ENCODE measurements at regions not wholly inside any gene's neighbourhood (a gene's known extent, or its start where the extent isn't known, plus 50 kb on each side); places are given as distances from the start of the nearest gene placed in this dataset.

GRCh38 chr2:193583638-193584400, 1389.1 kb upstream of the TMEFF2 start:
- H3K27me3 Mint-ChIP-seq = no peaks in the 10 kb centered on the region
- ATAC-seq (ENCODE audit: low read depth) (no peak), DNase-seq (no peak)
- no peaks in the 10 kb centered on the region for H3K9me3 Mint-ChIP-seq (ENCODE audit: insufficient read depth)
- no peak overlapping the region for H3K27ac Mint-ChIP-seq
- Histone ChIP-seq H3K4me1 (ENCODE audit: control insufficient read depth in 2 of 2, insufficient read depth in 2 of 2, low read length in 2 of 2) (peaks cover 4% of the 10 kb centered on the region in 2 donors), H3K27ac (ENCODE audit: low read length in 2 of 2) (no peak overlapping the region), H2AFZ (ENCODE audit: insufficient read depth, low read depth, low read length, poor library complexity, severe bottlenecking) (no peak overlapping the region), H3K9ac (ENCODE audit: low read length) (no peak overlapping the region), H3K9me3 (ENCODE audit: control extremely low read depth in 1 of 3, control insufficient read depth in 2 of 3, insufficient read depth in 1 of 3, low read length in 2 of 3) (no peaks in the 10 kb centered on the region), H3K36me3 (replicated peaks in 1 of 2; ENCODE audit: control extremely low read depth in 1 of 2, control insufficient read depth in 1 of 2, extremely low read depth in 1 of 2, insufficient read depth in 2 of 2, low read length in 1 of 2) (no peaks in the 10 kb centered on the region), H4K20me1 (ENCODE audit: control insufficient read depth, insufficient read depth, low read length, poor library complexity, severe bottlenecking) (no peaks in the 10 kb centered on the region), H3K4me2 (replicated peaks; ENCODE audit: low read depth, low read length, poor library complexity, severe bottlenecking) (no peak overlapping the region), H3K79me2 (ENCODE audit: control insufficient read depth, insufficient read depth, low read length) (no peaks in the 10 kb centered on the region), H3K4me3 (ENCODE audit: control extremely low read depth in 1 of 5, extremely low read depth in 1 of 5, insufficient read depth in 1 of 5, low read depth in 2 of 5, low read length in 4 of 5) (no peak overlapping the region), H3K27me3 (replicated peaks in 1 of 4; ENCODE audit: control extremely low read depth in 1 of 4, control insufficient read depth in 3 of 4, insufficient read depth in 4 of 4, low read length in 3 of 4) (no peaks in the 10 kb centered on the region)
- ChIA-PET POLR2A (no interaction called here), CTCF (no interaction called here)
- H3K4me3 Mint-ChIP-seq = no peak overlapping the region
- intact Hi-C loops (cut with micrococcal nuclease) = no loop called here
- 83% methylated on average over 8 of the region's 9 CpGs for WGBS (ENCODE audit: insufficient coverage)
- no peak for TF ChIP-seq EZH2 (IDR thresholded peaks at IDR 0.05; ENCODE audit: borderline replicate concordance, insufficient read depth, low read depth, low read length, poor library complexity, severe bottlenecking)
- TF ChIP-seq, protein P1, sequence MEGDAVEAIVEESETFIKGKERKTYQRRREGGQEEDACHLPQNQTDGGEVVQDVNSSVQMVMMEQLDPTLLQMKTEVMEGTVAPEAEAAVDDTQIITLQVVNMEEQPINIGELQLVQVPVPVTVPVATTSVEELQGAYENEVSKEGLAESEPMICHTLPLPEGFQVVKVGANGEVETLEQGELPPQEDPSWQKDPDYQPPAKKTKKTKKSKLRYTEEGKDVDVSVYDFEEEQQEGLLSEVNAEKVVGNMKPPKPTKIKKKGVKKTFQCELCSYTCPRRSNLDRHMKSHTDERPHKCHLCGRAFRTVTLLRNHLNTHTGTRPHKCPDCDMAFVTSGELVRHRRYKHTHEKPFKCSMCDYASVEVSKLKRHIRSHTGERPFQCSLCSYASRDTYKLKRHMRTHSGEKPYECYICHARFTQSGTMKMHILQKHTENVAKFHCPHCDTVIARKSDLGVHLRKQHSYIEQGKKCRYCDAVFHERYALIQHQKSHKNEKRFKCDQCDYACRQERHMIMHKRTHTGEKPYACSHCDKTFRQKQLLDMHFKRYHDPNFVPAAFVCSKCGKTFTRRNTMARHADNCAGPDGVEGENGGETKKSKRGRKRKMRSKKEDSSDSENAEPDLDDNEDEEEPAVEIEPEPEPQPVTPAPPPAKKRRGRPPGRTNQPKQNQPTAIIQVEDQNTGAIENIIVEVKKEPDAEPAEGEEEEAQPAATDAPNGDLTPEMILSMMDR (IDR thresholded peaks at IDR 0.05) = no peak
- H3K4me1 Mint-ChIP-seq = no peaks in the 10 kb centered on the region

DNA sequence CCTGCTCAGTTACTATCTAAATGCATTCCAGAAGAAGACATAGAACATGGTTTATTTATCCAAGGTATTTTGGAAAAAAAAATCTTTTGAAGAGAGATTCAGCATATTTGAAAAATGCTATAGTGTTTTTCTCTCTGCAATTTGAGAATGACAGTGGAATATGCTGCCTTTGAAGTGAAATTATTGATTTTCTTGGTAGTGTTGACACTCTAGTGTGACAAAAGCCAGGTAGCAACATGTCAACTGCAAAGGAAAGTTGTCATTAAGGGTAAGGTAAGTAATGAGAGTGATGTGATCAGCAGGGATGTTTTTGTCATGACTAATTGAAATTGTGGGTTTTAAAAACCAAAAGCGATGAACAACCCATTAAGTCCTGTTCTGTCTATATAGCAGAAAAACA, 1387.1 kb upstream of the TMEFF2 start:
- intact Hi-C loops (cut with micrococcal nuclease) = no loop called here
- no peaks in the 10 kb centered on the region for H3K27me3 Mint-ChIP-seq

More for the DNA sequence above, 1387.1 kb upstream of the TMEFF2 start:
- no peaks in the 10 kb centered on the region for H4K20me1 ChIP-seq (ENCODE audit: control insufficient read depth, insufficient read depth, low read length, poor library complexity, severe bottlenecking)
- no peaks in the 10 kb centered on the region for H3K9me3 ChIP-seq (ENCODE audit: control extremely low read depth in 1 of 3, control insufficient read depth in 2 of 3, insufficient read depth in 1 of 3, low read length in 2 of 3)
- H3K79me2 ChIP-seq (ENCODE audit: control insufficient read depth, insufficient read depth, low read length) = no peaks in the 10 kb centered on the region
- no peak overlapping the region for H3K4me3 ChIP-seq (ENCODE audit: control extremely low read depth in 1 of 5, extremely low read depth in 1 of 5, insufficient read depth in 1 of 5, low read depth in 2 of 5, low read length in 4 of 5)
- no peak overlapping the region for H2AFZ ChIP-seq (ENCODE audit: insufficient read depth, low read depth, low read length, poor library complexity, severe bottlenecking)
- CTCF ChIA-PET = no interaction called here
- H3K9ac ChIP-seq (ENCODE audit: low read length) = no peak overlapping the region
- H3K27ac Mint-ChIP-seq = no peak overlapping the region
- H3K36me3 ChIP-seq (replicated peaks in 1 of 2; ENCODE audit: control extremely low read depth in 1 of 2, control insufficient read depth in 1 of 2, extremely low read depth in 1 of 2, insufficient read depth in 2 of 2, low read length in 1 of 2) = no peaks in the 10 kb centered on the region
- ATAC-seq (ENCODE audit: low read depth) (no peak), DNase-seq (no peak)
- no peak overlapping the region for H3K4me3 Mint-ChIP-seq
- no peak overlapping the region for H3K27ac ChIP-seq (ENCODE audit: low read length in 2 of 2)
- no peaks in the 10 kb centered on the region for H3K4me1 Mint-ChIP-seq
- TF ChIP-seq EZH2 (IDR thresholded peaks at IDR 0.05; ENCODE audit: borderline replicate concordance, insufficient read depth, low read depth, low read length, poor library complexity, severe bottlenecking) = no peak
- TF ChIP-seq, protein P1 (IDR thresholded peaks at IDR 0.05) = no peak
- no peaks in the 10 kb centered on the region for H3K9me3 Mint-ChIP-seq (ENCODE audit: insufficient read depth)
- WGBS (ENCODE audit: insufficient coverage) = no CpG with 5 or more reads among the region's 1 CpG
- peaks cover 4% of the 10 kb centered on the region in 2 donors for H3K4me1 ChIP-seq (ENCODE audit: control insufficient read depth in 2 of 2, insufficient read depth in 2 of 2, low read length in 2 of 2)
- H3K27me3 ChIP-seq (replicated peaks in 1 of 4; ENCODE audit: control extremely low read depth in 1 of 4, control insufficient read depth in 3 of 4, insufficient read depth in 4 of 4, low read length in 3 of 4) = no peaks in the 10 kb centered on the region
- POLR2A ChIA-PET = no interaction called here
- no peak overlapping the region for H3K4me2 ChIP-seq (replicated peaks; ENCODE audit: low read depth, low read length, poor library complexity, severe bottlenecking)

Data from B cell (primary cell).